A549 (cell line): ENCODE measurements at regions not wholly inside any gene's neighbourhood (a gene's known extent, or its start where the extent isn't known, plus 50 kb on each side); places are given as distances from the start of the nearest gene placed in this dataset.
"Not testable (repeated sequence)": the region's sequence is repeated elsewhere in the genome, so short reads cannot be mapped to it uniquely, and the experiment has no call there.

Experiments used
- CTCF ChIP-seq: fragments of >200 bp; sonication (Bioruptor Twin); formaldehyde crosslinking; IDR thresholded peaks from 3 replicates; pipeline ENCODE4 v1.5.1; 2016
- EP300 ChIP-seq, 2 experiments: fragments of >200 bp; sonication (Bioruptor Twin); formaldehyde crosslinking; IDR thresholded peaks; 2 replicates in 1 of 2; 3 replicates in 1 of 2; pipeline ENCODE4 v1.6.1; 2016 to 2017
- JUNB ChIP-seq: fragments of >200 bp; sonication (Bioruptor Twin); formaldehyde crosslinking; IDR thresholded peaks from 2 replicates; pipeline ENCODE4 v1.6.1; 2016
- MAFK ChIP-seq: fragments of 450-650 bp; IDR thresholded peaks from 2 replicates; pipeline ENCODE4 v1.6.1; 2014; ENCODE audit not compliant: partially characterized antibody
- SMC3 ChIP-seq: fragments of >200 bp; sonication (Bioruptor Twin); formaldehyde crosslinking; IDR thresholded peaks from 3 replicates; pipeline ENCODE4 v1.6.1; 2018; ENCODE audit warnings: inconsistent platforms
- ZSCAN20 ChIP-seq: fragments of 250-450 bp; sonication (Bioruptor Pico); IDR thresholded peaks from 2 replicates; pipeline ENCODE4 v1.8.0; 2022; ENCODE audit warnings: mild to moderate bottlenecking, moderate library complexity
- TF ChIP-seq, protein P1 (sequence below): fragments of 200-600 bp; sonication (generic); IDR thresholded peaks from 2 replicates; pipeline ENCODE4 v1.6.1; 2016; ENCODE audit warnings: antibody characterized with exemption, mild to moderate bottlenecking, moderate library complexity

DNA sequence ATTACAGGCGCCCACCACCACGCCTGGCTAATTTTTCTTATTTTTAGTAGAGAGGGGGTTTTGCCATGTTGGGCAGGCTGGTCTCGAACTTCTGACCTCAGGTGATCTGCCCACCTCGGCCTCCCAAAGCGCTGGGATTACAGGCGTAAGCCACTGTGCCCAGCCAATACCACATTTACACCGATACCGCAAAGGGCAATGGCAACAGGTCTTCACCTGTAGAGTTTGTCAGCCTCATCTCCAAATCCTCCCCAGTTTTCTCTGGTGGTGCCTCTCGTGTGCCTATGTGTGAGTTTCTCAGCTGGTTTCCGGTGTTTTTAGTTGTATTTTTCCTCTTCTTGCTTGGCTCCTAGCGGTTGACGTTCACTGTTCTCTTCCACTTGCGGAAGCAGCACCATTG lies 52.0 kb upstream of the LYZL1 start:
- not testable (repeated sequence) for TF ChIP-seq MAFK; ZSCAN20 (CRISPR knock-in tag); CTCF; JUNB; SMC3; EP300 (IDR thresholded peaks at IDR 0.05)
- TF ChIP-seq, protein P1, sequence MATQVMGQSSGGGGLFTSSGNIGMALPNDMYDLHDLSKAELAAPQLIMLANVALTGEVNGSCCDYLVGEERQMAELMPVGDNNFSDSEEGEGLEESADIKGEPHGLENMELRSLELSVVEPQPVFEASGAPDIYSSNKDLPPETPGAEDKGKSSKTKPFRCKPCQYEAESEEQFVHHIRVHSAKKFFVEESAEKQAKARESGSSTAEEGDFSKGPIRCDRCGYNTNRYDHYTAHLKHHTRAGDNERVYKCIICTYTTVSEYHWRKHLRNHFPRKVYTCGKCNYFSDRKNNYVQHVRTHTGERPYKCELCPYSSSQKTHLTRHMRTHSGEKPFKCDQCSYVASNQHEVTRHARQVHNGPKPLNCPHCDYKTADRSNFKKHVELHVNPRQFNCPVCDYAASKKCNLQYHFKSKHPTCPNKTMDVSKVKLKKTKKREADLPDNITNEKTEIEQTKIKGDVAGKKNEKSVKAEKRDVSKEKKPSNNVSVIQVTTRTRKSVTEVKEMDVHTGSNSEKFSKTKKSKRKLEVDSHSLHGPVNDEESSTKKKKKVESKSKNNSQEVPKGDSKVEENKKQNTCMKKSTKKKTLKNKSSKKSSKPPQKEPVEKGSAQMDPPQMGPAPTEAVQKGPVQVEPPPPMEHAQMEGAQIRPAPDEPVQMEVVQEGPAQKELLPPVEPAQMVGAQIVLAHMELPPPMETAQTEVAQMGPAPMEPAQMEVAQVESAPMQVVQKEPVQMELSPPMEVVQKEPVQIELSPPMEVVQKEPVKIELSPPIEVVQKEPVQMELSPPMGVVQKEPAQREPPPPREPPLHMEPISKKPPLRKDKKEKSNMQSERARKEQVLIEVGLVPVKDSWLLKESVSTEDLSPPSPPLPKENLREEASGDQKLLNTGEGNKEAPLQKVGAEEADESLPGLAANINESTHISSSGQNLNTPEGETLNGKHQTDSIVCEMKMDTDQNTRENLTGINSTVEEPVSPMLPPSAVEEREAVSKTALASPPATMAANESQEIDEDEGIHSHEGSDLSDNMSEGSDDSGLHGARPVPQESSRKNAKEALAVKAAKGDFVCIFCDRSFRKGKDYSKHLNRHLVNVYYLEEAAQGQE = not testable (repeated sequence)
